BLaER1 treated with 17β-estradiol and CSF1 and Interleukin-3, amounts not matched to agents 10 nM and 100 nM (cell line): ENCODE measurements at regions not wholly inside any gene's neighbourhood (a gene's known extent, or its start where the extent isn't known, plus 50 kb on each side); places are given as distances from the start of the nearest gene placed in this dataset.

Source experiments
- H3K27ac ChIP-seq, 11 experiments: shearing (Covaris generic); formaldehyde crosslinking; 2 replicates each; pipeline ENCODE4 v1.8.1; 2022
- H3K27me3 ChIP-seq, 11 experiments: shearing (Covaris generic); formaldehyde crosslinking; 2 replicates each; pipeline ENCODE4 v1.8.1; 2022
- H3K36me3 ChIP-seq, 11 experiments: shearing (Covaris generic); formaldehyde crosslinking; 2 replicates each; pipeline ENCODE4 v1.8.1; 2022
- H3K4me1 ChIP-seq, 10 experiments: shearing (Covaris generic); formaldehyde crosslinking; 2 replicates each; pipeline ENCODE4 v1.8.1; 2022
- H3K4me2 ChIP-seq, 11 experiments: shearing (Covaris generic); formaldehyde crosslinking; 2 replicates each; pipeline ENCODE4 v1.8.1; 2022
- H3K4me3 ChIP-seq, 10 experiments: shearing (Covaris generic); formaldehyde crosslinking; 2 replicates each; pipeline ENCODE4 v1.8.1; 2022
- H3K9ac ChIP-seq, 11 experiments: shearing (Covaris generic); formaldehyde crosslinking; 2 replicates each; pipeline ENCODE4 v1.8.1; 2022
- H3K9me3 ChIP-seq, 11 experiments: shearing (Covaris generic); formaldehyde crosslinking; replicated peaks in 1 of 11; 2 replicates each; pipeline ENCODE4 v1.8.1; 2022
- H4K20me1 ChIP-seq, 11 experiments: shearing (Covaris generic); formaldehyde crosslinking; 2 replicates each; pipeline ENCODE4 v1.8.1; 2022
- Cebpa-rat ChIP-seq, 11 experiments: shearing (Covaris generic); IDR thresholded peaks; 2 replicates each; pipeline ENCODE4 v1.8.1; 2022

DNA sequence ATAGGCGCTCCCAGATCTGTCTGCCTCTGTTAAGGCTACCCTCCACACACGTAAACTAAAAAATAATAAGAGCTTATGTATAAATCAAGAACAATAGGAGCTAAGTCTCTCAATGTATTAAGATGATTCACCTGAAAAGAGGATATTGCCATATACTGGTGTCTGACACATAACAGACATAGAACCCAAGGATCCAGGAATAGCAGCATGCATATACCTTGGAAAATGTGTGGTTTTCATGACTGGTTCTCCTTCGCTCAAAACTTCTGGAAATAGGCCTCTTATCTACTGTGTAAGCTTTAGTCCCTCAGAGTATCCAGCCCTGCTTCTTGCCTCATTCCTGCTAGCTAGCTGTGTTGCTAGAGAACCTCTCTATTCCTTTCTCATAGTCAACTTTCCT, 203.7 kb upstream of the SLITRK2 start:
- no peaks in the 10 kb centered on the region for H3K9me3 ChIP-seq
- no peak overlapping the region for H3K9ac ChIP-seq

DNA sequence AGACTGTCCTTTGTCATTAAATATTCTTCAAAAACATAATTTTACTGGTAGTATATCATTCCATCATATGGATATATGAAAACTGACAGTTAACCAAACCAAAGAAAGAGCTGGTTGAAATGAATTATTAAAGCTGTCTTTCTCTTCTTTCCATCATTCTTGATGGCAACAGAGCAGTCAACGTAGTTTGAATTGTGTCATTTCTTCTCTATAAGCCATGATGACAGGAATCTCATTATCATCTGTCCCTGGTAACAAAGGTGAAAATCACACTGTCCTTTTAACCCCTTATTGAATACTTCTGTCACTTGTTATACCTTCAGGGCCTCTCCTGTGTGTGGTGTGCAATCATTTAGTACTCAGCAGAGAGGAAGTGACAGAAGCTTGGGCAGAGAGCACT, 197.0 kb upstream of the SLITRK2 start:
- Histone ChIP-seq H3K4me3 (no peak overlapping the region), H3K9ac (no peak overlapping the region), H3K9me3 (no peaks in the 10 kb centered on the region), H3K4me2 (no peak overlapping the region), H3K4me1 (no peaks in the 10 kb centered on the region), H3K36me3 (no peaks in the 10 kb centered on the region), H3K27me3 (peaks cover 54 to 92% (median 84%) of the 10 kb centered on the region in 11 experiments), H3K27ac (no peak overlapping the region), H4K20me1 (peaks cover 0 to 7% (median 0%) of the 10 kb centered on the region in 11 experiments; a peak in 1 of 22 replicates)
- no peak for TF ChIP-seq Cebpa-rat (IDR thresholded peaks at IDR 0.05)

More for the DNA sequence above, 203.7 kb upstream of the SLITRK2 start:
- H3K4me2 ChIP-seq: no peak overlapping the region
- no peak for TF ChIP-seq Cebpa-rat (IDR thresholded peaks at IDR 0.05)
- H3K27me3 ChIP-seq: peaks cover 59 to 98% (median 93%) of the 10 kb centered on the region in 11 experiments
- no peaks in the 10 kb centered on the region; a peak in 2 of 22 replicates for H4K20me1 ChIP-seq
- H3K4me3 ChIP-seq: no peak overlapping the region
- no peaks in the 10 kb centered on the region for H3K36me3 ChIP-seq
- peaks cover 0 to 10% (median 0%) of the 10 kb centered on the region in 10 experiments; a peak in 3 of 20 replicates for H3K4me1 ChIP-seq
- no peak overlapping the region for H3K27ac ChIP-seq

DNA sequence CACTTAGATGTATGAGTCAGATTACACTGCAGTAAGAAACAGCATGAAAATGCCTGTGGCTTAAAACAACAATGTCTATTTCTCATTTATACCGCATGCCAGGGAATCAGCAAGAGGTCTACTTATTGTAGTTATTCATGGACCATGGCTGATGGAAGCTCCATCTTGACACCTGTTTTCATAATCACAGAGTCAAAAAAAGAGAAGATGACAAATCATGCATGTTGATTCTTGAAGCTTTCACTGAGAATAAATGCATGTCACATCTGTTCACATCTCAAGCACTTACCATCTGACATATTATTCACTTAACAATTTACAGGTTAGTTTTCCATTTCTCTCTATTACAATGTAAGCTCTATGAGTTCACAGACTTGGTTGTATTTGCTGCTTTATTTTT, 194.2 kb upstream of the SLITRK2 start:
- Histone ChIP-seq H3K4me3 (no peak overlapping the region), H3K9ac (no peak overlapping the region), H4K20me1 (peaks cover 0 to 10% (median 0%) of the 10 kb centered on the region in 11 experiments; a peak in 1 of 22 replicates), H3K9me3 (no peaks in the 10 kb centered on the region), H3K4me1 (no peaks in the 10 kb centered on the region), H3K27ac (no peak overlapping the region), H3K4me2 (no peak overlapping the region), H3K27me3 (peaks cover 71 to 94% (median 90%) of the 10 kb centered on the region in 11 experiments), H3K36me3 (no peaks in the 10 kb centered on the region)
- TF ChIP-seq Cebpa-rat (IDR thresholded peaks at IDR 0.05): no peak

DNA sequence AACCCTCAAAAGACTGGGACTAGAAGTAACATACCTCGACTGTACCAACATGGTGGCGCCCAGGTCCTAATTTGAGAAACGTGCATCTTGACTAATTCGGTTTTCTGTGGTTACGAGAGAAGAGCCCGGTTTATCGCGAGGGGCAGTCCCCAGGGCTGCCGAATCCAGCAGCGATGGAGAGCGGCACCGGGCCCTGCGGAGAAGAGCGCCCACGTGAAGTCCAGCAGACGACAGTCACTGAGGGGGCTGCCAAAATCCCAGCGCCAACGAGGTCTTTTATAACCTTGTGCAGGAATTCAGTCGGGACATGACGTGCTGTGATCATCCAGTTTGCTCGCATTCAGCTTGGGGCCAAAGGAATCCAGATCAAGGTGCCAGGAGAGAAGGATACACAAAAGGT, 187.5 kb upstream of the SLITRK2 start:
- no peaks in the 10 kb centered on the region for H3K36me3 ChIP-seq
- H4K20me1 ChIP-seq: peaks cover 0 to 19% (median 0%) of the 10 kb centered on the region in 11 experiments; a peak in 2 of 22 replicates
- TF ChIP-seq Cebpa-rat (IDR thresholded peaks at IDR 0.05): no peak
- no peaks in the 10 kb centered on the region for H3K4me1 ChIP-seq
- peaks cover 46 to 81% (median 64%) of the 10 kb centered on the region in 11 experiments for H3K27me3 ChIP-seq
- peaks cover 16 to 27% (median 21%) of the 10 kb centered on the region in 11 experiments; a peak in 21 of 22 replicates for H3K9me3 ChIP-seq
- H3K4me3 ChIP-seq: no peak overlapping the region
- no peak overlapping the region for H3K27ac ChIP-seq
- no peak overlapping the region for H3K4me2 ChIP-seq
- H3K9ac ChIP-seq: no peak overlapping the region

DNA sequence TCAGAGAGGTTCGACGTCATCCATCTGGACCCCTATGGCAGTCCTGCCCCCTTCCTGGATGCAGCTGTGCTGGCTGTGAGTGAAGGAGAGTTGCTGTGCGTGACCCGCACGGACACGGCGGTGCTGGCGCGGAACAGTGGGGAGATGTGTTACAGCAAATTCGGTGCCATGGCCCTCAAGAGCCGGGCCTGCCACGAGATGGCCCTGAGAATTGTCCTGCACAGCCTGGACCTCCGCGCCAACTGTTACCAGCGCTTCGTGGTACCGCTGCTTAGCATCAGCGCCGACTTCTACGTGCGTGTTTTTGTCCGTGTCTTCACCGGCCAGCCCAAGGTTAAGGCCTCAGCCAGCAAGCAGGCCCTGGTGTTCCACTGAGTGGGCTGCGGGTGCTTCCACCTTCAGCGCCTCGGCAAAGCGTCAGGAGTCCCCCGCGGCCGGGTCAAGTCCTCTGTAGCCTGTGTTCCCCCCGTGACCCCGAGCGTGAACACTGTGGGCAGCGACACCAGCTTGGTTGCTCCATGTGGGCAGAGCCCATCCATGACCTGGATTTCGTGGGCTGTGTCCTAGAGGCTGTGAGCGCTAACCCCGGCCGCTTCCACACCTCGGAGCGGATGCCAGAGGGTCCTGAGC, 186.7 kb upstream of the SLITRK2 start:
- peaks cover 0 to 10% (median 0%) of the 10 kb centered on the region in 11 experiments; a peak in 1 of 22 replicates for H4K20me1 ChIP-seq
- no peaks in the 10 kb centered on the region for H3K4me1 ChIP-seq
- H3K36me3 ChIP-seq: no peaks in the 10 kb centered on the region
- H3K4me3 ChIP-seq: no peak overlapping the region
- no peak overlapping the region for H3K4me2 ChIP-seq
- peaks cover 16 to 27% (median 21%) of the 10 kb centered on the region in 11 experiments; a peak in 21 of 22 replicates for H3K9me3 ChIP-seq
- H3K27me3 ChIP-seq: peaks cover 44 to 81% (median 64%) of the 10 kb centered on the region in 11 experiments
- no peak overlapping the region for H3K9ac ChIP-seq
- H3K27ac ChIP-seq: no peak overlapping the region
- no peak for TF ChIP-seq Cebpa-rat (IDR thresholded peaks at IDR 0.05)

DNA sequence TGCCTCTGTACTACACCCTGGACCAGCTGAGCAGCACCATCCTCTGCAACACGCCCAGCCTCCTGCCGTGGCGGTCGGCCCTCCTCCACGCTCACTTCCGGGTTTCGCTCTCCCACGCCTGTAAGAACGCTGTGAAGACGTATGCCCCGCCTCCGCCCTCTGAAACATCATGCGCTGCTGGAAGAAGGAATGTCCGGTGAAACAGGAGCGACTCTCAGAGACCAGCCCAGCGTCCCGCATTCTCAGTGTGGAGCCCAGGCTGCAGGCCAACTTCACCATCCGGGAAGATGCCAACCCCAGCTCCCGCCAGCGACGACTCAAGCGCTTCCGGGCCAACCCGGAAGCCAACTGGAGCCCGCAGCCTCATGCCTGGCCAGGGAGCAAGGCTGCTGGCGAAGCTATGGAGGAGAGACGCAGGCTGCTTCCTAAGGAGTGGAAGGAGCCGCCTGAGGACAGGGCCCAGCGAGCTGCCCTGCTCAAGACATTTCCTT, 186.1 kb upstream of the SLITRK2 start:
- Histone ChIP-seq H3K9me3 (peaks cover 16 to 27% (median 21%) of the 10 kb centered on the region in 11 experiments; a peak in 21 of 22 replicates), H3K27ac (no peak overlapping the region), H3K36me3 (no peaks in the 10 kb centered on the region), H3K4me2 (no peak overlapping the region), H3K4me1 (no peaks in the 10 kb centered on the region), H3K4me3 (no peak overlapping the region), H4K20me1 (peaks cover 0 to 9% (median 0%) of the 10 kb centered on the region in 11 experiments; a peak in 1 of 22 replicates), H3K9ac (no peak overlapping the region), H3K27me3 (peaks cover 44 to 81% (median 64%) of the 10 kb centered on the region in 11 experiments)
- no peak for TF ChIP-seq Cebpa-rat (IDR thresholded peaks at IDR 0.05)

DNA sequence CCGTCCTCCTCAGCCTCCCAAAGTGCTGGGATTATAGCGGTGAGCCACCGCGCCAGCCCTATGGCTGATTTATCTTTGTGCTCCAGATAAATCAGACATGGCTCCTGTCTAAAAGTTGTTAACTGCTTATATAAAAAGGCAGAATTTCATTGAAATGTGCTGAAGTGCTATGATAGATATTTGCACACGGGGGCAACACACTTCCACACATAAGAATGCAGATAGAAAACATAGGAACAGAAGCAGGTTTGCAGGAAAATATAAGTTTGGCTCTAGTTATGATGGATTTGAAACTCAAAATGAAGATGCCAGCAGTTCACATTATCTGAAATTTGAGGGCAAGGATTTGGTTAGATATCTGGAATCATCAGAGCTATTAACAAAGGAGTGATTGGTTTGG, 163.1 kb upstream of the SLITRK2 start:
- Histone ChIP-seq H3K9ac (no peak overlapping the region), H4K20me1 (no peaks in the 10 kb centered on the region), H3K27ac (no peak overlapping the region), H3K4me1 (peaks cover 0 to 4% (median 0%) of the 10 kb centered on the region in 10 experiments; a peak in 2 of 20 replicates), H3K27me3 (peaks cover 40 to 99% (median 91%) of the 10 kb centered on the region in 11 experiments), H3K9me3 (peaks cover 4 to 11% (median 7%) of the 10 kb centered on the region in 11 experiments; a peak in 20 of 22 replicates), H3K36me3 (no peaks in the 10 kb centered on the region), H3K4me2 (no peak overlapping the region), H3K4me3 (no peak overlapping the region)
- TF ChIP-seq Cebpa-rat (IDR thresholded peaks at IDR 0.05): no peak

DNA sequence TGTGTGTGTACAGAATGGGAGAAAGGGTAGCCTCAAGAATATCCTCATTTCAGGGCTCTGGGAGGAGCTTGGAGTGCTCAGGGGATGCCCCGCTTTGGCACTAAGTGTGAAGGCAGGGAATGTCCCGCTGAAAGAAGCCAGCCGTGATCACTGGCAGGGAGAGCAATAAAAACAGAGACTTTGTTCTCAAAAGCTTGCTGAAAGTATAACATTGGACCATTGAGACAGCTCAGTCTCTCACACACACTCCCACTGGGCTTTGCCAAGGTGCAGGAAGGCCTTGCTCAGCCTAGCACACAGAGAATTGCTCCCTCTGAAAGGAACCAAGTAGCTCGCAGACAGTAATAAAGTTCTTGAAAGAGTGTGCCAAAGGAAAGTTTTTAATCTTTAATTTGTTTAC, 143.8 kb upstream of the SLITRK2 start:
- Histone ChIP-seq H3K9ac (no peak overlapping the region), H4K20me1 (peaks cover 0 to 12% (median 0%) of the 10 kb centered on the region in 11 experiments; a peak in 3 of 22 replicates), H3K4me2 (no peak overlapping the region), H3K27me3 (peaks cover 91 to 100% (median 100%) of the 10 kb centered on the region in 11 experiments), H3K27ac (no peak overlapping the region), H3K9me3 (no peaks in the 10 kb centered on the region; a peak in 1 of 22 replicates), H3K4me1 (no peaks in the 10 kb centered on the region), H3K36me3 (no peaks in the 10 kb centered on the region), H3K4me3 (no peak overlapping the region)
- no peak for TF ChIP-seq Cebpa-rat (IDR thresholded peaks at IDR 0.05)

DNA sequence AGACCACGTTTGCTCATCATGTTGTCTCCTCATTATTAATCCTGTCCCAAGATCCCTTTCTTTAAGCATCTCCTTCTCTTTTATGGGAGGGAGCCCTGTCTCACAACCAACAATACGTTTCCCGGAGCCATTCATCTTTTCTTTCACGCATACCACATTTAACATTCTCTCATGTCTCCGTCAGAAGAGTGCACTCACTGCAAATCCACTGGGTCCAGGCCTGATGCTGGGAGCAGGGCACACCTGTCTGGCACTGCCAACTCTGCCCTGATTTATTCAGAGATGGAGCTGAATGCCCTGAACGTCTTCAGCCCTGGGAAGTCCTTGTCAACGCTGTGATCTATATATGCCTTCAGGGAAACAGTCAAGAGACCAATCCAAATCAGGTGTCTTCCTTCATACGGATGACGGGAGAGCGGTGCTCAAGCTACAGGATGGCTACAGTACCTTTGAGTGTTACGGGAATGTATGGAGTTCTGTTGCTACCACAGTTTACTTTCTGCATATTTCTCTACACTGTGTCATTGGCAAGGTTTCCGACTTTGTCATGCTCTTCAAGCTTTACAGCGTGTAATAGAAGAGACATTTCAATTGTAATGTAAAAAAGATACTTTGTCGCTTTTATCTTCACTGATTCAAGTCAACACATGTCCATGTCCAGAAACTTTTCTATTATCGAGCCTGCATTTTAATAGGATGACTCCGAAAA, 140.4 kb upstream of the SLITRK2 start:
- no peak for TF ChIP-seq Cebpa-rat (IDR thresholded peaks at IDR 0.05)
- Histone ChIP-seq H3K27ac (no peak overlapping the region), H3K4me2 (no peak overlapping the region), H3K9ac (no peak overlapping the region), H3K27me3 (peaks cover 90 to 100% (median 100%) of the 10 kb centered on the region in 11 experiments), H3K36me3 (no peaks in the 10 kb centered on the region), H3K4me3 (no peak overlapping the region), H3K4me1 (no peaks in the 10 kb centered on the region), H4K20me1 (peaks cover 0 to 12% (median 0%) of the 10 kb centered on the region in 11 experiments; a peak in 3 of 22 replicates), H3K9me3 (no peaks in the 10 kb centered on the region; a peak in 1 of 22 replicates)
